Loucy (cell line): ENCODE measurements at regions not wholly inside any gene's neighbourhood (a gene's known extent, or its start where the extent isn't known, plus 50 kb on each side); places are given as distances from the start of the nearest gene placed in this dataset.

Experiments used
- EZH2phosphoT487 ChIP-seq: fragments of 200-600 bp; IDR thresholded peaks from 2 replicates; pipeline ENCODE4 v1.6.1; 2018; ENCODE audit warnings: antibody characterized with exemption, mild to moderate bottlenecking, moderate library complexity, borderline replicate concordance
- TF ChIP-seq, protein P1 (sequence below): fragments of 200-600 bp; sonication (generic); conservative IDR thresholded peaks from 2 replicates; pipeline ENCODE4 v1.5.1; 2014; ENCODE audit warnings: mild to moderate bottlenecking, antibody characterized with exemption, low read length

DNA sequence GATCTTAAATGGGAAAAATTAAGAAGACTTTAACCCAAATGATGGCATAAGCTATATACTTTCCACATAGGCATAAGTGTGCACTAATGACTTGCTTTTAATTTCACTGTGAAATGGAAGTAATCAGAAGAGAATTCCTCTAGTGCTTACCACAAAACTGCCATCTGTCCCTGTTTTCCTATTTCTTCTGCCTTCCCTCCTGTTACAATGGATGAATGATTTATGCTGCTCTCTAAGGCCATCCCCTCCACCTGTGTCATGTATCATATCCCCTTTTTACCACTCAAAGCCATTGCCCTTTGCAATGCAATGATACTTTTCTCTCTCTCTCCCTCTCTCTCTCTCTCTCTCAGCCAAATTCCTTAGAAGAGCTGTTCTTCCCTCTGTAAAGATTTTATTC is 109.1 kb downstream of the C12orf50 start:
- TF ChIP-seq, protein P1, sequence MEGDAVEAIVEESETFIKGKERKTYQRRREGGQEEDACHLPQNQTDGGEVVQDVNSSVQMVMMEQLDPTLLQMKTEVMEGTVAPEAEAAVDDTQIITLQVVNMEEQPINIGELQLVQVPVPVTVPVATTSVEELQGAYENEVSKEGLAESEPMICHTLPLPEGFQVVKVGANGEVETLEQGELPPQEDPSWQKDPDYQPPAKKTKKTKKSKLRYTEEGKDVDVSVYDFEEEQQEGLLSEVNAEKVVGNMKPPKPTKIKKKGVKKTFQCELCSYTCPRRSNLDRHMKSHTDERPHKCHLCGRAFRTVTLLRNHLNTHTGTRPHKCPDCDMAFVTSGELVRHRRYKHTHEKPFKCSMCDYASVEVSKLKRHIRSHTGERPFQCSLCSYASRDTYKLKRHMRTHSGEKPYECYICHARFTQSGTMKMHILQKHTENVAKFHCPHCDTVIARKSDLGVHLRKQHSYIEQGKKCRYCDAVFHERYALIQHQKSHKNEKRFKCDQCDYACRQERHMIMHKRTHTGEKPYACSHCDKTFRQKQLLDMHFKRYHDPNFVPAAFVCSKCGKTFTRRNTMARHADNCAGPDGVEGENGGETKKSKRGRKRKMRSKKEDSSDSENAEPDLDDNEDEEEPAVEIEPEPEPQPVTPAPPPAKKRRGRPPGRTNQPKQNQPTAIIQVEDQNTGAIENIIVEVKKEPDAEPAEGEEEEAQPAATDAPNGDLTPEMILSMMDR, result no peak
- no peak for TF ChIP-seq EZH2phosphoT487
